DOHH2 (cell line): ENCODE measurements at regions not wholly inside any gene's neighbourhood (a gene's known extent, or its start where the extent isn't known, plus 50 kb on each side); places are given as distances from the start of the nearest gene placed in this dataset.

Experiments used
- H3F3A ChIP-seq: fragments of 200-600 bp; sonication (generic), shearing (Covaris generic); 2 replicates; pipeline ENCODE4 v1.6.0; 2016; ENCODE audit warnings: antibody characterized with exemption, mild to moderate bottlenecking; ENCODE audit not compliant: control insufficient read depth, insufficient read depth
- H3K27ac ChIP-seq: fragments of 200-600 bp; sonication (generic); 2 replicates; pipeline ENCODE4 v1.5.1; 2014; ENCODE audit warnings: low read depth, mild to moderate bottlenecking, low read length, moderate library complexity
- H3K27me3 ChIP-seq: fragments of 200-600 bp; sonication (generic); 2 replicates; pipeline ENCODE4 v1.6.1; 2014; ENCODE audit warnings: mild to moderate bottlenecking, low read length, mixed read lengths; ENCODE audit not compliant: control insufficient read depth
- H3K36me3 ChIP-seq: fragments of 200-600 bp; sonication (generic); 2 replicates; pipeline ENCODE4 v1.6.1; 2014; ENCODE audit warnings: mild to moderate bottlenecking, low read length, moderate library complexity, mixed read lengths; ENCODE audit not compliant: control insufficient read depth
- H3K4me1 ChIP-seq: fragments of 200-600 bp; sonication (generic); 2 replicates; pipeline ENCODE4 v1.6.1; 2014; ENCODE audit warnings: mild to moderate bottlenecking, low read length, mixed read lengths; ENCODE audit not compliant: control insufficient read depth
- H3K4me2 ChIP-seq: fragments of 200-600 bp; sonication (generic); 2 replicates; pipeline ENCODE4 v1.6.0; 2014; ENCODE audit warnings: mild to moderate bottlenecking, low read length, moderate library complexity
- H3K4me3 ChIP-seq: fragments of 200-600 bp; sonication (generic); 2 replicates; pipeline ENCODE4 v1.5.1; 2014; ENCODE audit warnings: mild to moderate bottlenecking, low read length, mixed read lengths
- H3K79me2 ChIP-seq: fragments of 200-600 bp; sonication (generic); 2 replicates; pipeline ENCODE4 v1.6.1; 2014; ENCODE audit warnings: mild to moderate bottlenecking, low read length, mixed read lengths; ENCODE audit not compliant: control insufficient read depth
- H3K9me2 ChIP-seq: fragments of 200-600 bp; sonication (generic); replicated peaks from 2 replicates; pipeline ENCODE4 v1.6.1; 2014; ENCODE audit warnings: mild to moderate bottlenecking, low read length, mixed read lengths; ENCODE audit not compliant: control insufficient read depth
- H3K9me3 ChIP-seq: fragments of 200-600 bp; sonication (generic); 2 replicates; pipeline ENCODE4 v1.6.1; 2014; ENCODE audit warnings: antibody characterized with exemption, low read length, mixed read lengths; ENCODE audit not compliant: control insufficient read depth, insufficient read depth
- H4K20me1 ChIP-seq: fragments of 200-600 bp; sonication (generic); 2 replicates; pipeline ENCODE4 v1.6.0; 2014; ENCODE audit warnings: low read depth, mild to moderate bottlenecking, antibody characterized with exemption, low read length, moderate library complexity; ENCODE audit not compliant: control insufficient read depth, insufficient read depth
- CTCF ChIP-seq: fragments of 200-600 bp; sonication (generic); IDR thresholded peaks from one replicate; pipeline ENCODE4 v1.5.1; 2014; ENCODE audit warnings: antibody characterized with exemption, mild to moderate bottlenecking, low read depth, low read length; ENCODE audit not compliant: poor library complexity, severe bottlenecking
- EZH2phosphoT487 ChIP-seq: fragments of 200-600 bp; sonication (generic); IDR thresholded peaks from 2 replicates; pipeline ENCODE4 v1.6.1; 2017; ENCODE audit warnings: borderline replicate concordance, mild to moderate bottlenecking, antibody characterized with exemption, low read length, moderate library complexity, mixed read lengths

DNA sequence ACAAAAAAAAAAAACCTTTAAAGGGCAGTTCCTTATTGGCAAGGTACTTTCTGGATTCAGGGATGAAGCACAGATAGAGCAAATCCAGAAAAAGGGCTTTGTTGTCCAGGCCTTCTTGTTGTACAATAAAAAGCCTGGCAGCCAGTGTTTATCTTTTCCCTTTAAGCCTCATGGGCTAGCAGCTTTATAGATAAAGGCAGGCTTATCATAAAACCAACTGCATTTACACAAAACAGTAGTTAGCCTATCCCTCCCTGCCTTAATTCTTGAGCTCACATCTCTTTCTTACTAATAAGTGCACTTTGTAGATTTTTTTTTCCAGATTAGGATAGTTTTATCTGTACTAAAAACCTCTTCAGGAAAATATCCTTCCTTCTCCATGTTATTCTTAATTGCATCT is 662.8 kb upstream of the CCDC54 start:
- H3K4me1 ChIP-seq = no peaks in the 10 kb centered on the region
- no peaks in the 10 kb centered on the region for H3F3A ChIP-seq
- no peaks in the 10 kb centered on the region for H3K9me2 ChIP-seq
- no peaks in the 10 kb centered on the region for H3K79me2 ChIP-seq
- H4K20me1 ChIP-seq = no peaks in the 10 kb centered on the region
- H3K27ac ChIP-seq = no peak overlapping the region
- no peaks in the 10 kb centered on the region for H3K36me3 ChIP-seq
- H3K4me3 ChIP-seq = no peak overlapping the region
- H3K9me3 ChIP-seq = no peaks in the 10 kb centered on the region
- TF ChIP-seq CTCF (no peak), EZH2phosphoT487 (no peak)
- no peaks in the 10 kb centered on the region for H3K27me3 ChIP-seq
- H3K4me2 ChIP-seq = no peak overlapping the region

DNA sequence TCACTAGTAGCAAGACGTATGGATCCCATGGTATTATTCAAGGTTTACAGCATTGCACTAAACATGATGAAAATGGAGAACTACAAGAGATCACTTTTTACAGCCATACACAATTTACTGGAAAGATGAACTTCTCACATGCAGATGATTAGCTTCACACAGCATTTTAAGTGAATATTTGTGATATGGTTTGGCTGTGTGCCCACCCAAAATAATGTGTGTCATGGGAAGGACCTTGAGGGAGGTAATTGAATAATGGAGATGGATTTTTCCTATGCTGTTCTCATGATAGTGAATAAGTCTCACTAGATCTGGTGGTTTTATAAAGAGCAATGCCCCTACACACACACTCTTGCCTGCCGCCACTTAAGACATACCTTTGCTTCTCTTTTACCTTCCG is 662.0 kb upstream of the CCDC54 start:
- H3K4me2 ChIP-seq = no peak overlapping the region
- no peaks in the 10 kb centered on the region for H3K36me3 ChIP-seq
- no peak overlapping the region for H3K4me3 ChIP-seq
- H3K27me3 ChIP-seq = no peaks in the 10 kb centered on the region
- H3K79me2 ChIP-seq = no peaks in the 10 kb centered on the region
- H3K9me2 ChIP-seq = no peaks in the 10 kb centered on the region
- no peaks in the 10 kb centered on the region for H3K4me1 ChIP-seq
- no peaks in the 10 kb centered on the region for H3K9me3 ChIP-seq
- H4K20me1 ChIP-seq = no peaks in the 10 kb centered on the region
- H3F3A ChIP-seq = no peaks in the 10 kb centered on the region
- no peak for TF ChIP-seq EZH2phosphoT487
- TF ChIP-seq CTCF = no peak
- no peak overlapping the region for H3K27ac ChIP-seq

DNA sequence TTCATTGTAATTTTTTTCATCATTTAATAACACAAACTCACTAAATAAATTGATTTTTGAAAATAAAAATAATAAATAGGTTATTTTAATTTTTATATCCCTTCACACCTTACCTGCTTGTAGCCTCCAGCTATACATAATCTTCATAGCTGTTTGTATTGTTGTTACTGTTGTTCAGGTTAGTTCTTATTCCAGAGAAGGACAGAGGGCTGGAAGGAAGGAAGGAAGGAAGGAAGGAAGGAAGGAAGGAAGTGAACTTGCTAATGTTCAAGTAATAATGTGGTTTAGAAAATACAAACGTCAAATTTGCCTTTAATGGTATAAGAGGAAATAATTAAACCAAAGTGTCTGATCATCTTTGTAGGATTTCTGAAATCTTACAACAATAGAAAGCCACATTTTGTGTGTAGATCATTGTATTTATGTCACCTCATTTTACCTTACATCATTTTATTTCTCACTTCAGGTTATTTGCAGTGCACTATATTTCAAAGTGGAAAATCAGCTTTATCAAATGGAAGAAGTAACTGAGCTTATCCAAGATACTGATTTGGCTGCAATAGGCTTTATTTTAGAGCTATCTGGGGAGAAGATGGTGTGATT is 660.0 kb upstream of the CCDC54 start:
- no peak overlapping the region for H3K4me2 ChIP-seq
- no peaks in the 10 kb centered on the region for H3K36me3 ChIP-seq
- no peaks in the 10 kb centered on the region for H3K79me2 ChIP-seq
- TF ChIP-seq EZH2phosphoT487 (no peak), CTCF (no peak)
- no peak overlapping the region for H3K4me3 ChIP-seq
- H3K27me3 ChIP-seq = no peaks in the 10 kb centered on the region
- no peaks in the 10 kb centered on the region for H4K20me1 ChIP-seq
- no peaks in the 10 kb centered on the region for H3K9me3 ChIP-seq
- H3K27ac ChIP-seq = no peak overlapping the region
- no peaks in the 10 kb centered on the region for H3F3A ChIP-seq
- no peaks in the 10 kb centered on the region for H3K4me1 ChIP-seq
- no peaks in the 10 kb centered on the region for H3K9me2 ChIP-seq

GRCh38 chr3:106719077-106719476 is 658.2 kb upstream of the CCDC54 start:
- Histone ChIP-seq H3K27me3 (no peaks in the 10 kb centered on the region), H3K4me1 (no peaks in the 10 kb centered on the region), H3K4me2 (no peak overlapping the region), H3F3A (no peaks in the 10 kb centered on the region), H3K79me2 (no peaks in the 10 kb centered on the region), H3K9me3 (no peaks in the 10 kb centered on the region), H3K27ac (no peak overlapping the region), H3K9me2 (no peaks in the 10 kb centered on the region), H3K36me3 (no peaks in the 10 kb centered on the region), H3K4me3 (no peak overlapping the region), H4K20me1 (no peaks in the 10 kb centered on the region)
- no peak for TF ChIP-seq CTCF
- TF ChIP-seq EZH2phosphoT487 = no peak
